ENCODE measurements at regions not wholly inside any gene's neighbourhood (a gene's known extent, or its start where the extent isn't known, plus 50 kb on each side); places are given as distances from the start of the nearest gene placed in this dataset.

GRCh38 chr12:127401005-127401404 lies 866.0 kb upstream of the TMEM132C start (continued):
- no peak for TF ChIP-seq ETS1 (IDR thresholded peaks at IDR 0.05)
- no peak for TF ChIP-seq CREB1 (CRISPR knock-in tag; IDR thresholded peaks at IDR 0.05; ENCODE audit: low read depth)
- no peak for TF ChIP-seq ZNF114 (CRISPR knock-in tag; IDR thresholded peaks at IDR 0.05)
- no peak for TF ChIP-seq CTCF (conservative IDR thresholded peaks at IDR 0.05; ENCODE audit: low read depth in 2 of 2)
- no peak for TF ChIP-seq POLR2AphosphoS5 (IDR thresholded peaks at IDR 0.05; ENCODE audit: low read depth)
- no peak for TF ChIP-seq JUNB (IDR thresholded peaks at IDR 0.05; ENCODE audit: unreplicated experiment)
- no peak for TF ChIP-seq EZH2phosphoT487 (IDR thresholded peaks at IDR 0.05; ENCODE audit: unreplicated experiment)
- TF ChIP-seq STAT1 (IDR thresholded peaks at IDR 0.05; ENCODE audit: unreplicated experiment), result no peak
- TF ChIP-seq ZNF331 (CRISPR knock-in tag; IDR thresholded peaks at IDR 0.05; ENCODE audit: low read depth), result no peak
- TF ChIP-seq NANOG (IDR thresholded peaks at IDR 0.05; ENCODE audit: borderline replicate concordance), result no peak

GRCh38 chr12:127401536-127401935 lies 865.4 kb upstream of the TMEM132C start:
- ATAC-seq, result no peak
- no peak overlapping the region for H3K4me3 ChIP-seq
- DNase-seq (ENCODE audit: low spot score), result no peak
- no peaks in the 10 kb centered on the region for H3F3A ChIP-seq (replicated peaks; ENCODE audit: low read depth)
- no peaks in the 10 kb centered on the region for H3K4me1 Mint-ChIP-seq
- no peaks in the 10 kb centered on the region for H3K9me2 ChIP-seq (ENCODE audit: insufficient read depth)
- peaks cover 34% of the 10 kb centered on the region; the same call in 2 of the 3 replicates for H3K36me3 Mint-ChIP-seq (ENCODE audit: low read depth)
- no peak overlapping the region for H3K27ac ChIP-seq (ENCODE audit: low read depth)
- H2AFZ ChIP-seq, result no peak overlapping the region
- no peaks in the 10 kb centered on the region for H3K4me1 ChIP-seq (ENCODE audit: insufficient read depth)
- no peak overlapping the region for H3K4me2 ChIP-seq
- H3K4me3 Mint-ChIP-seq, result no peak overlapping the region
- H3K27ac Mint-ChIP-seq, result no peak overlapping the region
- H3K27me3 ChIP-seq (ENCODE audit: insufficient read depth), result no peaks in the 10 kb centered on the region
- peaks cover 1% of the 10 kb centered on the region for H3K27me3 Mint-ChIP-seq (ENCODE audit: insufficient read depth, low read depth, poor library complexity)
- H3K9me3 Mint-ChIP-seq, result peaks cover 94% of the 10 kb centered on the region
- no peaks in the 10 kb centered on the region for H3K79me2 ChIP-seq (replicated peaks; ENCODE audit: insufficient read depth)
- H4K20me1 ChIP-seq (replicated peaks; ENCODE audit: insufficient read depth), result no peaks in the 10 kb centered on the region
- H3K36me3 ChIP-seq (ENCODE audit: insufficient read depth), result no peaks in the 10 kb centered on the region
- TF ChIP-seq EZH2phosphoT487 (IDR thresholded peaks at IDR 0.05; ENCODE audit: unreplicated experiment) (no peak), ZNF114 (CRISPR knock-in tag; IDR thresholded peaks at IDR 0.05) (no peak), CREB1 (CRISPR knock-in tag; IDR thresholded peaks at IDR 0.05; ENCODE audit: low read depth) (no peak), CTCF (conservative IDR thresholded peaks at IDR 0.05; ENCODE audit: low read depth in 2 of 2) (no peak), ZNF331 (CRISPR knock-in tag; IDR thresholded peaks at IDR 0.05; ENCODE audit: low read depth) (no peak), EZH2 (IDR thresholded peaks at IDR 0.05; ENCODE audit: low read depth, unreplicated experiment) (no peak), NANOG (IDR thresholded peaks at IDR 0.05; ENCODE audit: borderline replicate concordance) (no peak), JUNB (IDR thresholded peaks at IDR 0.05; ENCODE audit: unreplicated experiment) (no peak), POLR2AphosphoS5 (IDR thresholded peaks at IDR 0.05; ENCODE audit: low read depth) (no peak), REST (IDR thresholded peaks at IDR 0.05; ENCODE audit: unreplicated experiment) (no peak), STAT1 (IDR thresholded peaks at IDR 0.05; ENCODE audit: unreplicated experiment) (no peak)
